Activated naive CD4-positive, alpha-beta T cell treated with anti-CD3 and anti-CD28 coated beads, Interleukin-2, amount 50 U/mL, for 72 hours (primary cell): ENCODE measurements at regions not wholly inside any gene's neighbourhood (a gene's known extent, or its start where the extent isn't known, plus 50 kb on each side); places are given as distances from the start of the nearest gene placed in this dataset.

Experiments used
- ATAC-seq, 2 donors: fragments of 150-1000 bp; cut with Tn5 transposase; 2 replicates each; pipeline ENCODE4 v1.10.0; 2021; ENCODE audit warnings: mild to moderate bottlenecking in 2 of 2, moderate library complexity in 2 of 2
- DNase-seq, 2 donors: peaks; one replicate each; pipeline ENCODE4 v3.0.0; 2021 to 2022; ENCODE audit warnings: low spot score in 2 of 2
- H3K27ac Mint-ChIP-seq, 2 donors: one replicate each; pipeline ENCODE4 v1.8.0; 2022; ENCODE audit warnings: mild to moderate bottlenecking in 2 of 2, mixed read lengths in 2 of 2
- H3K36me3 Mint-ChIP-seq, 2 donors: one replicate each; pipeline ENCODE4 v1.8.0; 2022; ENCODE audit warnings: mixed read lengths in 2 of 2
- H3K9me3 Mint-ChIP-seq, 2 donors: one replicate each; pipeline ENCODE4 v1.8.0; 2022; ENCODE audit warnings: mixed read lengths in 2 of 2

- ATAC-seq, result no peak
- H3K9me3 Mint-ChIP-seq, result peaks cover 0 to 6% of the 10 kb centered on the region in 2 donors
- DNase-seq, result no peak
- no peaks in the 10 kb centered on the region for H3K36me3 Mint-ChIP-seq
- no peak overlapping the region for H3K27ac Mint-ChIP-seq
Measured at GRCh38 chr9:20023210-20023905, 234.5 kb upstream of the SLC24A2 start.

GRCh38 chr9:20022410-20022809, 233.6 kb upstream of the SLC24A2 start:
- H3K9me3 Mint-ChIP-seq, result peaks cover 0 to 6% of the 10 kb centered on the region in 2 donors
- ATAC-seq (no peak), DNase-seq (no peak)
- H3K27ac Mint-ChIP-seq, result no peak overlapping the region
- H3K36me3 Mint-ChIP-seq, result no peaks in the 10 kb centered on the region

- DNase-seq (no peak), ATAC-seq (no peak)
- Mint-ChIP-seq H3K9me3 (peaks cover 4 to 28% of the 10 kb centered on the region in 2 donors), H3K36me3 (peaks cover 11 to 22% of the 10 kb centered on the region in 2 donors), H3K27ac (no peak overlapping the region)
Measured at GRCh38 chr9:20016611-20017010, 227.8 kb upstream of the SLC24A2 start.

- DNase-seq, result no peak
- ATAC-seq, result peak in 1 of 2 donors; percentile 28
- H3K9me3 Mint-ChIP-seq, result peaks cover 9 to 33% of the 10 kb centered on the region in 2 donors
- H3K36me3 Mint-ChIP-seq, result peaks cover 18 to 31% of the 10 kb centered on the region in 2 donors
- H3K27ac Mint-ChIP-seq, result peak overlapping the region in 1 of 2 donors; percentile 64
Measured at GRCh38 chr9:20015427-20015931, 226.6 kb upstream of the SLC24A2 start.

GRCh38 chr9:20014168-20014567, 225.3 kb upstream of the SLC24A2 start:
- ATAC-seq (no peak), DNase-seq (no peak)
- no peak overlapping the region for H3K27ac Mint-ChIP-seq
- H3K9me3 Mint-ChIP-seq, result peaks cover 9 to 33% of the 10 kb centered on the region in 2 donors
- peaks cover 24 to 31% of the 10 kb centered on the region in 2 donors for H3K36me3 Mint-ChIP-seq

- ATAC-seq (peak in 1 of 2 donors; percentile 69), DNase-seq (no peak)
- H3K36me3 Mint-ChIP-seq, result peaks cover 24 to 31% of the 10 kb centered on the region in 2 donors
- peak overlapping the region in 1 of 2 donors; percentile 2 for H3K27ac Mint-ChIP-seq
- peaks cover 9 to 27% of the 10 kb centered on the region in 2 donors for H3K9me3 Mint-ChIP-seq
Measured at GRCh38 chr9:20012232-20012631, 223.4 kb upstream of the SLC24A2 start.

GRCh38 chr9:20009606-20010005, 220.8 kb upstream of the SLC24A2 start:
- Mint-ChIP-seq H3K27ac (no peak overlapping the region), H3K36me3 (peaks cover 18 to 19% of the 10 kb centered on the region in 2 donors), H3K9me3 (peaks cover 5 to 22% of the 10 kb centered on the region in 2 donors)
- ATAC-seq (no peak), DNase-seq (no peak)

- Mint-ChIP-seq H3K36me3 (peaks cover 16% of the 10 kb centered on the region in 2 donors), H3K27ac (no peak overlapping the region), H3K9me3 (peaks cover 10% of the 10 kb centered on the region in 2 donors)
- DNase-seq (no peak), ATAC-seq (no peak)
Measured at GRCh38 chr9:20002011-20002410, 213.2 kb upstream of the SLC24A2 start.

- no peak for DNase-seq
- no peak for ATAC-seq
- Mint-ChIP-seq H3K27ac (no peak overlapping the region), H3K9me3 (peaks cover 15% of the 10 kb centered on the region in 2 donors), H3K36me3 (peaks cover 22% of the 10 kb centered on the region in 2 donors)
Measured at GRCh38 chr9:20001058-20001457, 212.2 kb upstream of the SLC24A2 start.

GRCh38 chr9:19999491-20000057, 210.7 kb upstream of the SLC24A2 start:
- Mint-ChIP-seq H3K36me3 (peaks cover 22% of the 10 kb centered on the region in 2 donors), H3K9me3 (peaks cover 15 to 20% of the 10 kb centered on the region in 2 donors), H3K27ac (peak overlapping the region; percentile 95 to 98)
- DNase-seq (peak; percentile 68 to 77), ATAC-seq (peak; percentile 94 to 95)

- peak; percentile 30 to 56 for ATAC-seq
- Mint-ChIP-seq H3K36me3 (peaks cover 22% of the 10 kb centered on the region in 2 donors), H3K9me3 (peaks cover 15 to 20% of the 10 kb centered on the region in 2 donors), H3K27ac (peak overlapping the region; percentile 95 to 98)
- DNase-seq, result peak in 1 of 2 donors; percentile 40
Measured at GRCh38 chr9:19998823-19999455, 210.1 kb upstream of the SLC24A2 start.

GRCh38 chr9:19998153-19998552, 209.3 kb upstream of the SLC24A2 start:
- H3K27ac Mint-ChIP-seq, result peak overlapping the region; percentile 95 to 98

GRCh38 chr9:19995619-19996018, 206.8 kb upstream of the SLC24A2 start:
- DNase-seq, result no peak
- H3K27ac Mint-ChIP-seq, result no peak overlapping the region
- peaks cover 15 to 20% of the 10 kb centered on the region in 2 donors for H3K9me3 Mint-ChIP-seq
- peaks cover 22% of the 10 kb centered on the region in 2 donors for H3K36me3 Mint-ChIP-seq
- ATAC-seq, result no peak

More at GRCh38 chr9:19998153-19998552, 209.3 kb upstream of the SLC24A2 start:
- H3K36me3 Mint-ChIP-seq, result peaks cover 22% of the 10 kb centered on the region in 2 donors
- DNase-seq (no peak), ATAC-seq (no peak)
- H3K9me3 Mint-ChIP-seq, result peaks cover 15 to 20% of the 10 kb centered on the region in 2 donors

GRCh38 chr9:19994296-19994695, 205.5 kb upstream of the SLC24A2 start:
- H3K27ac Mint-ChIP-seq, result no peak overlapping the region
- peaks cover 22% of the 10 kb centered on the region in 2 donors for H3K36me3 Mint-ChIP-seq
- peaks cover 15 to 20% of the 10 kb centered on the region in 2 donors for H3K9me3 Mint-ChIP-seq
- DNase-seq (no peak), ATAC-seq (peak in 1 of 2 donors; percentile 29)

GRCh38 chr9:19992556-19992955, 203.7 kb upstream of the SLC24A2 start:
- peaks cover 9 to 15% of the 10 kb centered on the region in 2 donors for H3K9me3 Mint-ChIP-seq
- DNase-seq, result no peak
- peak; percentile 86 to 90 for ATAC-seq
- H3K36me3 Mint-ChIP-seq, result peaks cover 11% of the 10 kb centered on the region in 2 donors
- H3K27ac Mint-ChIP-seq, result peak overlapping the region in 1 of 2 donors; percentile 46

GRCh38 chr9:19989213-19989612, 200.4 kb upstream of the SLC24A2 start:
- DNase-seq (no peak), ATAC-seq (no peak)
- H3K36me3 Mint-ChIP-seq, result no peaks in the 10 kb centered on the region
- H3K9me3 Mint-ChIP-seq, result no peaks in the 10 kb centered on the region
- H3K27ac Mint-ChIP-seq, result no peak overlapping the region

GRCh38 chr9:19988281-19988680, 199.4 kb upstream of the SLC24A2 start:
- no peak for DNase-seq
- ATAC-seq, result no peak
- H3K36me3 Mint-ChIP-seq, result no peaks in the 10 kb centered on the region
- H3K27ac Mint-ChIP-seq, result no peak overlapping the region
- H3K9me3 Mint-ChIP-seq, result no peaks in the 10 kb centered on the region
